NCI-H128 (cell line): ENCODE measurements at regions not wholly inside any gene's neighbourhood (a gene's known extent, or its start where the extent isn't known, plus 50 kb on each side); places are given as distances from the start of the nearest gene placed in this dataset.
"Not testable (repeated sequence)": the region's sequence is repeated elsewhere in the genome, so short reads cannot be mapped to it uniquely, and the experiment has no call there.

Source experiments
- DNase-seq: peaks from one replicate; lab custom pipeline; 2025; ENCODE audit not compliant: unreplicated experiment; lab: John Stamatoyannopoulos, UW

DNA sequence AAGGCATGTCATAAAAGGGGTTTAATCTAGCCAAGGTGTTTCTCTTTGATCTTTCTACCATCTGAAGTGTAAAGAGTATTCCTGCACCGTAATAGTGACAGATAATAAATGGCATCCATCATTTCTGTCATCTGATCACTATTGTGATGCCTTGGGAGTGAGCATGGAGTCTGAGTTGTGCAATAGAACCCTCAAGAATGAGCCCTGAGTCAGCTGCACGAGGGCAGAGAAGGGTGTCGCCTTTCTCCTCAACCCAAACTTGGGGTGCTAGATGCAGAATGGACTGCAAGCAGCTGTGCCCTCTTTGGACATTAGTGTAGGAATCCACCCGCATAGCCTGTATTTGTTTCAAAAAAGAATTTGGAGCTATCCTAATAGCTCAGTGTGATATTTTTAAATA lies 115.2 kb downstream of the ZNF37A start:
- no peak for DNase-seq

- not testable (repeated sequence) for DNase-seq
Observed at GRCh38 chr10:38209748-38210147, 115.6 kb downstream of the ZNF37A start.

DNA sequence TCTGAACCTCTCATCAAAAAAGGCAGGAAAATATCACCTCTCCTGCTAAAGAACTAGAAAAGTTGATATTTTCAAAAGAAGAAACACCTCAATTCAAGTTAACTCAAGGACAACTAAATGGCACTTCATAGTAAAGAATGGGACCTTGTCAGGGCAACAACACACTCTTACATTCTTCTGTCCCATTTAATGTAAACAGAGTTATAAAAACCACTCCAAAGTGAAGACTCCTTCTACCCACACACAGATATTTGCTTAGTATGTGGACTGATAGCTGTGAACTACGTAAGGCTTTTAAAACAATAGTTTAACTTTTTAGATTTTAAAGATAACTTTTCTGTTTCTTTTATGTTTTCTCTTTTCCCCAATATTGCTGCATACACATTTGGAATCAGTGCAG lies 118.3 kb downstream of the ZNF37A start:
- DNase-seq, result no peak

- no peak for DNase-seq
Observed at GRCh38 chr10:38226385-38226784, 132.2 kb downstream of the ZNF37A start.

GRCh38 chr10:38228394-38228793 lies 134.3 kb downstream of the ZNF37A start:
- no peak for DNase-seq

DNA sequence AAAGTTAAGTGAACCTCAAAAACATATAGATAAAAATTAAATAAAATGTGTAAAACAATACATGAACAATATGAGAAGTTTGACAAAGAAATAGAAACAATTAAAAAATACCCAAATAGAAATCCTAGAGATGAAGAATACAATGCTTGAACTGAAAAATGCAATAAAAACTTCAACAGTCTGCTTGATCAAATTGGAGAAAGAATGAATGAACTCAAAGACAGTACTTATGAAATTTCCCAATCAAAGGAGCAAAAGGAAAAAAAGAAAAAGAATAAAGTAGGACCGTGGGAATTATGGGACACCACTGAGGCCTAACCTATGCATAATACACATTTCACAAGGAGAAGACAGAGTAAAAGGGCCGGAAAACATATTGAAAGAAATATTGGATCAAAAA lies 144.3 kb downstream of the ZNF37A start:
- DNase-seq, result not testable (repeated sequence)

- DNase-seq, result not testable (repeated sequence)
Observed at GRCh38 chr10:38242061-38242649, 148.0 kb downstream of the ZNF37A start.

DNA sequence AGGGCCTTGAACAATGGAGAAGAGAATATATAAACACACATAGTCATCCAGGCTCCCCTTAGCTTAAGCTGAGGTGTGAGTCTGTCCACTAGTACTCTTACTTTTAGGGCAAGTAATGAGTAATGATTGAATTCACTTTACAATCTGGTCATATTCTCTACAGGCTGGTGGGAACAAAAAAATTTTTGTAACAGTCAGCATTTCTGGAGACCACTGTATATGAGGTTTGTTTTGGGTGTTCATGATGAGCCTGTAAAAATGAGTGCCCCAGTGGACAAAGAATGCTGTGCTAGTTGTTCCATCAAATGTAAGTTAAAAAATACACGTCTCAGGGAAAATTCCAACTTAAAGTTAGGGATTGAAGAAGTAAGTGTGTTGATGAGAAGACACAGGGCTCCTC lies 154.0 kb downstream of the ZNF37A start:
- DNase-seq, result not testable (repeated sequence)

DNA sequence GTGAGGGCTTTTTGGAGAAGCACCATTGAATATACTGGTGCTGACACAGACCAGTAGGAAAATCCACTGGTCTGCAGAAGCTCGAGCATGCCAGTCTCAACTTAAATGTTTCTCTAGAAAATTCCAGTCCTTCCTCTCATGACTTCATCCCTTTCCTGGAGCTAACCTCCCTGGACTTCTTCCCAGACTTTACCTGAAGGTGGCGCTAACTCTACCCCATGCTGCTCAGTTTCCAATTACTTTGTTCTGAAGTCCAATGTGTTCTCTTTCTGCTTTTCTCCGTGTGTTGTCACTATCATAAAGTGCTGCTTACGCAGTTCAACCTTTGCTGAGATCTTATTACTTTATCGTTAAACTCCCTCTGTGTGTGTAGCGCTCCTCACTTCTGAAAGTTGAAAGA lies 158.4 kb downstream of the ZNF37A start:
- not testable (repeated sequence) for DNase-seq

- DNase-seq, result not testable (repeated sequence)
Observed at GRCh38 chr10:38267555-38267954, 173.4 kb downstream of the ZNF37A start.

DNA sequence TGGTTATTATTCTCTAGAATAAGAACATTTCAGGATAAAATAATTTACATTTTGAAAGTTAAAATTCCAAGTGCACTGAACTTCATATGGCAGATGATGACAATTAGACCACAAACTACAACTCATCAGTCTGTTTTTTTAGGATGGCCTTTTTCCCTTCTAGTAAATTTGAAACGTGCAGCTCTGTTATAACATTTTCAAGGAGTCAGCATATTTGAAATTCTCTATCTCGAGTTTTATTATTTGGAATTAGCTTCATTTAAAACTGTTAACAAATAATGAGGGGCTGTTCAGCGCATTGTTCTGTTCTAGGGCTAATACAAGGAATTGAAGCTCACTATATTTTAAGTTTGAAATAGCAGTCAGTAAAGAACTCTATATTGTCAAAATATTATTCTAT lies 176.9 kb downstream of the ZNF37A start:
- not testable (repeated sequence) for DNase-seq

DNA sequence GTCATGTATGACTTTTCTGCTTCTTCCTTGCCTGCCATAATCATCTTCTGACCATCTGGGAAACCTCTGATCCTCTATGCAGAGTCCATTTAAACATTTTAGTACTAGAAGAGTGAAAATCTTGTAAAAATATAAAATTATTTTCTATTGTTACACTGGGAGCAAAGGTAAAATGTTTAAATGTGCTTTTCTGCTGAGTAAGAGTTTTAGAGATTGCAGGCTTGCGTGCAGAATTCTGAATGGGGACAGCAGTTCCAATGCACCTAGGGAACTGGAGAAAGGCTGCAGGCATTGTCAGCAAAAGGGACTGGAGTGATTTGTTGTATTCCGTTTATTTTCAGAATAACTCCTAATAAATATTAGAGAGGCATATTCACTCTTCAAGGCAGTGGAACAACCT lies 180.7 kb downstream of the ZNF37A start:
- not testable (repeated sequence) for DNase-seq

DNA sequence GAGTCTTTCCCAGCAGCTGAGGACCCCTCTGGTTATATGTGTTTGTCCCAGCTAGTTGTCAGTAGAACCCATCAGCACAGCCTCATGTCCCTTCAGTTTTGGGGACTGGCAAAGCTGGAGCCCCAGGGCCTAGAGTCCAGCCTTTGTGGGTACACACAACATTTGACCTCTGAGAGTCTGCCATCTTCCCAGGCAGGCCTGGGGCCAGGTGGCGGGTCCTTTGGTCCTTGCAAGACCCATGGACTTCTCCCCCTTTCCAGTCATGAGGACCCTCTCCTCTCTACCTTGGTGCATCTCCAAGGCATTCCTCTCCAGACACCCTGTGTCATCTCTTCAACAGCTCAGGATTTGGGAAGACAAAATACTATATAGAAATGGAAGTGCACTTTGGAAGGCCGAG lies 198.4 kb downstream of the ZNF37A start:
- DNase-seq, result not testable (repeated sequence)

DNA sequence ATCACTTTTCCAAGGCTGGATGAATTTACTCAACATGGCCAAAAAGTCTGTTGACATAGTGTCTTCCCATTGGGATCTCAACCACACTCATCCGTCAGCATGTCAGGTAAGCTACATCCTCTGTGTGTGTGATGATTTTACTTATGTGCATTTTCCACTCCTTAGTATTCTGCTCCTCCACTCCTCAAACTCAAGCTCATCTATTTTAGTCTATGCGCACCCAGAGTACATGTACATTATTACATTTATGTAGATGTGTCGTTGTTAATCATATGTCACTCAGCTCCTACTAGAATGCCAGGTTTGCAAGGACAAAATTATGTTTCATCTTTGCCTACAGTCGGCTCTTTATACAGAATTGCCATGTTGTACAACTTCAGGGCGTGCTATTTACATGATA lies 216.0 kb downstream of the ZNF37A start:
- not testable (repeated sequence) for DNase-seq

DNA sequence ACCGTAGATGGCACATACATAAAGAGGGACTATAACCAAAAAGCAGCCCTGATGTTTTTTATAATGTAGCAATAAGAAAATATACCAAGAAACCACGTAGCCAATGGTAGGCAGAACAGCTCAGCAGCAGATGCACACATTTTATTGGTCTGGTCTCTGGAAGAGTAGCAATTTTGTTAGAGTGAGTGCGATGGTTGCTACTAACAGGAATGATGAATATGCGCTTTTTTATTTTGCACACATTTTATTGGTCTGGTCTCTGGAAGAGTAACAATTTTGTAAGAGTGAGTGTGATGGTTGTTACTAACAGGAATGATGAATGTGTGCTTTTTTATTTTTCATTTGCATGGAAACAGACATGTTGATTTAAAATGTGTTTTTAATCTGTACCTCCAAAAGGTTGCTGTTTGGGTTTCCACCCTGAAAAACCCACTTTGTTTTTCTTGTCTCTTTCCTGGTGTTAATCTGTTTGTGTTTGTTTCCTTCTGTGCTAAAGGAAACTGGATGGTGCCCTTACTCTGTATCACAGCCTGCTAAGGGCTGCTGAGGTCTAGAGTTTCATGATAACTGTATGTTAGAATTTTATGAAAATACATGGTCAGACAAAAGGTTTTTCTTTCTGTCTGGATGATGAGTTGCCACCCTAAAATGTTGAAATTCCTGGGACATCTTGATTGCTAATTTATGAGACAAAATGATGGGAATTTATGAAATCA lies 221.1 kb downstream of the ZNF37A start:
- DNase-seq, result not testable (repeated sequence)

- DNase-seq, result not testable (repeated sequence)
Observed at GRCh38 chr10:38321393-38321792, 227.3 kb downstream of the ZNF37A start.

DNA sequence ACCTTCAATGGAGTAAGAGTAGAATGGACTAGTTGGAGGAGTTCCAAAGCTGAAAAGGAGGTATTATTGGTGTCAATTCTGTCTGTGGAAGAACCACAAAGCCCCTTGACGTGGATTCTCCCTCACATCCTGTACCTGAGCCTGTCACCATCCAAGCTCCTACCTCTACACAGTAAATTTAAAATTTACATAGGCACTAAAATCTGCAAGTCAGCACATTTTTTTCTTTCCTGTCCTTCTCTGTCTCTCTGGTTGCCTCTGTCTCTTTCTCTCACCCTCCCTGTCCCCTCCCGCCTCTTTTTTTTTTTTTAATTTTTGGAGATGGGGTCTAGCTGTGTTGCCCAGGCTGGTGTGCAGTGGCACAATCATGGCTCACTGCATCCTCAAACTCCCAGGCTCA lies 236.2 kb downstream of the ZNF37A start:
- DNase-seq, result not testable (repeated sequence)

GRCh38 chr10:38331106-38331505 lies 237.0 kb downstream of the ZNF37A start:
- DNase-seq, result not testable (repeated sequence)

GRCh38 chr10:38333699-38334098 lies 239.6 kb downstream of the ZNF37A start:
- DNase-seq, result not testable (repeated sequence)

GRCh38 chr10:38350645-38351044 lies 256.5 kb downstream of the ZNF37A start:
- DNase-seq, result not testable (repeated sequence)

GRCh38 chr10:38354410-38354809 lies 260.3 kb downstream of the ZNF37A start:
- not testable (repeated sequence) for DNase-seq

DNA sequence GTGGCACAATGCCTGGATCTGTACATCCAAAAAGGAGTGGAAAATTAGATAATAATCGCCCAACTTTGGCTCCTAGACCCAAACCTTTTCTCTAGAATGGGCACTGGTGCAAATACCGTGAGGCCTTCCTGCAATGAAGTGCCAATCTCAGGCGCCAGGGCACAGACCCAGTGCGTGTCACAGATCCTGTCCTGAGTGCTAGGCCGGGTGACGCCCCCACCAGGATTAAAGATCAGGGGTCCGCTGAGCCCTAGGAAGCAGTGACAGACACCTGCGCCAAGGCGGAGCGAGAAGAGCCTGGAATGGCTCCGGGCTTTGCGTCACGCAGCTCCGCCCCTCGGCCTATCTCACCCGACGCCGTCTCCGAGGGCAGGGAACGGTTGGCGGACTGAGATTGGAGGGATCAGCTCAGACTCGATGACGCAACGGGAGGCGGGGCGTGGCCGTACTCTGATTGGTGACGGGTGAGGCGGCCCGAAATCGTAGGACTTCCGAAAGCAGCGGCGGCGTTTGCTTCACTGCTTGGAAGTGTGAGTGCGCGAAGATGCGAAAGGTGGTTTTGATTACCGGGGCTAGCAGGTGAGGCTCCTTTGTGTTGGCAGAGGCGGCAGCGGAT lies 261.9 kb downstream of the ZNF37A start:
- DNase-seq, result peak; percentile 31
